NB4 (cell line): ENCODE measurements at regions not wholly inside any gene's neighbourhood (a gene's known extent, or its start where the extent isn't known, plus 50 kb on each side); places are given as distances from the start of the nearest gene placed in this dataset.
"Not testable (repeated sequence)": the region's sequence is repeated elsewhere in the genome, so short reads cannot be mapped to it uniquely, and the experiment has no call there.

Experiments
- MAX ChIP-seq: IDR thresholded peaks from 2 replicates; pipeline ENCODE4 v1.6.1; 2011; ENCODE audit warnings: low read depth, low read length
- POLR2A ChIP-seq: IDR thresholded peaks from 2 replicates; pipeline ENCODE4 v1.6.1; 2011; ENCODE audit warnings: mild to moderate bottlenecking; ENCODE audit not compliant: insufficient read length; ENCODE audit errors: extremely low read depth
- TF ChIP-seq, protein P1 (sequence below): IDR thresholded peaks from one replicate; pipeline ENCODE4 v1.5.1; 2012; ENCODE audit warnings: low read depth, low read length

GRCh38 chr12:83870921-83871599 is 1041.5 kb downstream of the SLC6A15 start:
- not testable (repeated sequence) for TF ChIP-seq POLR2A, MAX
- TF ChIP-seq, protein P1, sequence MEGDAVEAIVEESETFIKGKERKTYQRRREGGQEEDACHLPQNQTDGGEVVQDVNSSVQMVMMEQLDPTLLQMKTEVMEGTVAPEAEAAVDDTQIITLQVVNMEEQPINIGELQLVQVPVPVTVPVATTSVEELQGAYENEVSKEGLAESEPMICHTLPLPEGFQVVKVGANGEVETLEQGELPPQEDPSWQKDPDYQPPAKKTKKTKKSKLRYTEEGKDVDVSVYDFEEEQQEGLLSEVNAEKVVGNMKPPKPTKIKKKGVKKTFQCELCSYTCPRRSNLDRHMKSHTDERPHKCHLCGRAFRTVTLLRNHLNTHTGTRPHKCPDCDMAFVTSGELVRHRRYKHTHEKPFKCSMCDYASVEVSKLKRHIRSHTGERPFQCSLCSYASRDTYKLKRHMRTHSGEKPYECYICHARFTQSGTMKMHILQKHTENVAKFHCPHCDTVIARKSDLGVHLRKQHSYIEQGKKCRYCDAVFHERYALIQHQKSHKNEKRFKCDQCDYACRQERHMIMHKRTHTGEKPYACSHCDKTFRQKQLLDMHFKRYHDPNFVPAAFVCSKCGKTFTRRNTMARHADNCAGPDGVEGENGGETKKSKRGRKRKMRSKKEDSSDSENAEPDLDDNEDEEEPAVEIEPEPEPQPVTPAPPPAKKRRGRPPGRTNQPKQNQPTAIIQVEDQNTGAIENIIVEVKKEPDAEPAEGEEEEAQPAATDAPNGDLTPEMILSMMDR, result not testable (repeated sequence)
